HL-60 (cell line): ENCODE measurements at regions not wholly inside any gene's neighbourhood (a gene's known extent, or its start where the extent isn't known, plus 50 kb on each side); places are given as distances from the start of the nearest gene placed in this dataset.

ENCODE experiments used
- DNase-seq, 2 experiments: peaks; one replicate each; pipeline ENCODE4 v3.0.0-alpha.2; 2010 to 2020; ENCODE audit warnings: low read depth in 1 of 2, low spot score in 1 of 2
- H3K27ac ChIP-seq: fragments of 250-450 bp; sonication (Bioruptor Pico); replicated peaks from 2 replicates; pipeline ENCODE4 v1.5.1; 2020; ENCODE audit warnings: mild to moderate bottlenecking, moderate library complexity
- H3K27me3 ChIP-seq: fragments of 250-450 bp; sonication (Bioruptor Pico); 2 replicates; pipeline ENCODE4 v1.5.1; 2021; ENCODE audit warnings: mild to moderate bottlenecking, moderate library complexity; ENCODE audit not compliant: insufficient read depth, poor library complexity, severe bottlenecking
- H3K4me3 ChIP-seq: replicated peaks from 2 replicates; pipeline ENCODE4 v1.5.1; 2011; ENCODE audit warnings: mild to moderate bottlenecking, control low read depth, low read length; ENCODE audit not compliant: insufficient read depth
- GABPA ChIP-seq: IDR thresholded peaks from 2 replicates; pipeline ENCODE4 v1.6.1; 2012; ENCODE audit warnings: low read depth
- POLR2AphosphoS5 ChIP-seq: IDR thresholded peaks from 2 replicates; pipeline ENCODE4 v1.6.1; 2012; ENCODE audit warnings: low read depth
- SPI1 ChIP-seq: IDR thresholded peaks from 2 replicates; pipeline ENCODE4 v1.6.1; 2012; ENCODE audit warnings: low read depth, mild to moderate bottlenecking, borderline replicate concordance
- TF ChIP-seq, protein P1 (sequence below): IDR thresholded peaks from one replicate; pipeline ENCODE4 v1.5.1; 2011; ENCODE audit warnings: low read length, control low read depth, inconsistent platforms; ENCODE audit not compliant: insufficient read depth
- TF ChIP-seq, protein P2 (sequence below): IDR thresholded peaks from 2 replicates; pipeline ENCODE4 v1.6.1; 2012; ENCODE audit warnings: low read depth; ENCODE audit not compliant: insufficient replicate concordance

DNA sequence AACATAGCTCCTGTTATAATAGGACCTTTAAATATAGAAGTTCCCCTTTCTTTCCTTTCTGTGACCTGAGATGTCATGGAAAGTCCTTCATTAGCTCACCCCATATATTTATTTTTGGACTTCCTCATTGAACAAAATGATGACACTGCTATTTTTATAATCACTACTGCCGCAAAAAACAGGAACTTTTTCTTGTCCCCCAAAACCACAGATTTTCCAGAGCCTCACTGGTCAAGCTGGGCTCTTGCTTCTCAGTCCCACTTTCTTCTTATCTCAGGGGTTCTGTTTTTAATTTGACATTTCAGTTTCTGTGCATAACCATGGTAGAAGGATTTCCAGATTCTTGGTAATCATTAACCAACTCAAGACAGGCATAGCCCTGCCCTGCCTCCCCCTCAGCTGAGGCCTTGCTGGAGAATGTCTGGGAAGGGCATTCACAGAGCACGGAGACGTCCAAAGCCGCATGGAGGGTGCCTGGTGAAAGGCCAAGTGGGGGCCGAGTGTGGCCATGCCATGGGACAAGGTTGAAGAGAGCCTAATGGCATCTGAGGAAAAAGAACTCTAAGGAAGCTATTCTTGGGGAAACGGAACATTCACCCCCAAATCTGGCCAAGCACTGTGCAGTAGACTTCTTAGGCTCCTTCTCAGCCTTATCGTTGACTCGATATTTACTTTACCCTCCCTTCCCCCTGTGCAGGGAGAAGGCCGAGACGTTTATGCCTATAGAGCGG lies 73.7 kb downstream of the EDN1 start:
- TF ChIP-seq POLR2AphosphoS5 (no peak), SPI1 (peak; percentile 77), GABPA (no peak)
- TF ChIP-seq, protein P1, sequence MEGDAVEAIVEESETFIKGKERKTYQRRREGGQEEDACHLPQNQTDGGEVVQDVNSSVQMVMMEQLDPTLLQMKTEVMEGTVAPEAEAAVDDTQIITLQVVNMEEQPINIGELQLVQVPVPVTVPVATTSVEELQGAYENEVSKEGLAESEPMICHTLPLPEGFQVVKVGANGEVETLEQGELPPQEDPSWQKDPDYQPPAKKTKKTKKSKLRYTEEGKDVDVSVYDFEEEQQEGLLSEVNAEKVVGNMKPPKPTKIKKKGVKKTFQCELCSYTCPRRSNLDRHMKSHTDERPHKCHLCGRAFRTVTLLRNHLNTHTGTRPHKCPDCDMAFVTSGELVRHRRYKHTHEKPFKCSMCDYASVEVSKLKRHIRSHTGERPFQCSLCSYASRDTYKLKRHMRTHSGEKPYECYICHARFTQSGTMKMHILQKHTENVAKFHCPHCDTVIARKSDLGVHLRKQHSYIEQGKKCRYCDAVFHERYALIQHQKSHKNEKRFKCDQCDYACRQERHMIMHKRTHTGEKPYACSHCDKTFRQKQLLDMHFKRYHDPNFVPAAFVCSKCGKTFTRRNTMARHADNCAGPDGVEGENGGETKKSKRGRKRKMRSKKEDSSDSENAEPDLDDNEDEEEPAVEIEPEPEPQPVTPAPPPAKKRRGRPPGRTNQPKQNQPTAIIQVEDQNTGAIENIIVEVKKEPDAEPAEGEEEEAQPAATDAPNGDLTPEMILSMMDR: no peak
- TF ChIP-seq, protein P2, sequence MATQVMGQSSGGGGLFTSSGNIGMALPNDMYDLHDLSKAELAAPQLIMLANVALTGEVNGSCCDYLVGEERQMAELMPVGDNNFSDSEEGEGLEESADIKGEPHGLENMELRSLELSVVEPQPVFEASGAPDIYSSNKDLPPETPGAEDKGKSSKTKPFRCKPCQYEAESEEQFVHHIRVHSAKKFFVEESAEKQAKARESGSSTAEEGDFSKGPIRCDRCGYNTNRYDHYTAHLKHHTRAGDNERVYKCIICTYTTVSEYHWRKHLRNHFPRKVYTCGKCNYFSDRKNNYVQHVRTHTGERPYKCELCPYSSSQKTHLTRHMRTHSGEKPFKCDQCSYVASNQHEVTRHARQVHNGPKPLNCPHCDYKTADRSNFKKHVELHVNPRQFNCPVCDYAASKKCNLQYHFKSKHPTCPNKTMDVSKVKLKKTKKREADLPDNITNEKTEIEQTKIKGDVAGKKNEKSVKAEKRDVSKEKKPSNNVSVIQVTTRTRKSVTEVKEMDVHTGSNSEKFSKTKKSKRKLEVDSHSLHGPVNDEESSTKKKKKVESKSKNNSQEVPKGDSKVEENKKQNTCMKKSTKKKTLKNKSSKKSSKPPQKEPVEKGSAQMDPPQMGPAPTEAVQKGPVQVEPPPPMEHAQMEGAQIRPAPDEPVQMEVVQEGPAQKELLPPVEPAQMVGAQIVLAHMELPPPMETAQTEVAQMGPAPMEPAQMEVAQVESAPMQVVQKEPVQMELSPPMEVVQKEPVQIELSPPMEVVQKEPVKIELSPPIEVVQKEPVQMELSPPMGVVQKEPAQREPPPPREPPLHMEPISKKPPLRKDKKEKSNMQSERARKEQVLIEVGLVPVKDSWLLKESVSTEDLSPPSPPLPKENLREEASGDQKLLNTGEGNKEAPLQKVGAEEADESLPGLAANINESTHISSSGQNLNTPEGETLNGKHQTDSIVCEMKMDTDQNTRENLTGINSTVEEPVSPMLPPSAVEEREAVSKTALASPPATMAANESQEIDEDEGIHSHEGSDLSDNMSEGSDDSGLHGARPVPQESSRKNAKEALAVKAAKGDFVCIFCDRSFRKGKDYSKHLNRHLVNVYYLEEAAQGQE: no peak
- Histone ChIP-seq H3K4me3 (no peak overlapping the region), H3K27ac (no peak overlapping the region), H3K27me3 (no peaks in the 10 kb centered on the region)
- peak; percentile 23 to 30 for DNase-seq

DNA sequence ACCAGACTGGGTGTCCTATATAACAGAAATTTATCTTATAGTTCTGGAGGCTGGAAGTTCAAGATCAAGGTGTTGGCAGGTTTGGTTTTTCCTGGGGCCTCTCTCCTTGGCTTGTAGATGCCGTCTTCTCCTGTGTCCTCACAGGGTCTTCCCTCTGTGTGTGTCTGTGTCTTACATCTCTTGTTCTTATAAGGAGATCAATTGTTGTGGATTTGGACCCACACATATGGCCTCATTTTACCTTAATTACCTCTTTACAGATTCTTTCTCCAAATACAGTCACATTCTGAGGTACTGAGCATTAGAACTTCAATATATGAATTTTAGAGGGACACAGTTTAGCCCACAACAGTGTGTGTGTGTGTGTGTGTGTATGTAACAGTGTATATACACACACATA lies 74.5 kb downstream of the EDN1 start:
- H3K27me3 ChIP-seq: no peaks in the 10 kb centered on the region
- H3K27ac ChIP-seq: no peak overlapping the region
- no peak overlapping the region for H3K4me3 ChIP-seq
- TF ChIP-seq, protein P2: no peak
- TF ChIP-seq GABPA (no peak), POLR2AphosphoS5 (no peak), SPI1 (no peak)
- TF ChIP-seq, protein P1: no peak
- no peak for DNase-seq

DNA sequence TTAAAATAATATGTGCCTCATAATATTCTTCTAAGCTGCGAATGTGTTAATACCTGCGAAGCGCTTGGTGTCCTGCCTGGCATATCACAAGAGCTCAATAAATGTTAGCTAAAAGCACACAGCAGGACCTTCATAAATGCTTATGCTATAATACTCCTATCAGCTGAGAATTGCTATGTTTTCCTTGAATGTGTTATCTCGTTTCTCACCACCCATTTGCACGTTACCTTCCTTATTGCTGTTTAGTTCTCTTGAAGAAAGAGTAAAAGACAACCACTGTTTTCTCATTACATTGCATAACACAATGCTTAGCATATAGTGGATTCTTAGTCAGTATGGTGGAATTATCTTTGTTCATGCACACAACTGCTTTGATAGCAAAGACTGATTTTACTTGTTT lies 76.6 kb downstream of the EDN1 start:
- no peak for DNase-seq
- Histone ChIP-seq H3K27ac (no peak overlapping the region), H3K27me3 (no peaks in the 10 kb centered on the region), H3K4me3 (no peak overlapping the region)
- TF ChIP-seq GABPA (no peak), POLR2AphosphoS5 (no peak), SPI1 (no peak)
- TF ChIP-seq, protein P1: no peak
- TF ChIP-seq, protein P2: no peak
